Liver (tissue), 8 donors: ENCODE measurements at regions not wholly inside any gene's neighbourhood (a gene's known extent, or its start where the extent isn't known, plus 50 kb on each side); places are given as distances from the start of the nearest gene placed in this dataset.

Experiments used
- DNase-seq: peaks from one replicate; pipeline ENCODE4 v3.0.0-alpha.2; 2017; ENCODE audit warnings: low spot score
- H3K27ac ChIP-seq, 2 donors: one replicate each; pipeline ENCODE4 v1.7.0; 2013; ENCODE audit warnings: inconsistent platforms in 2 of 2, low read length in 2 of 2, control low read depth in 1 of 2, low read depth in 1 of 2, mild to moderate bottlenecking in 1 of 2
- H3K27me3 ChIP-seq, 4 donors: one replicate each; pipeline versions ENCODE4 v1.6.1 to v1.7.0; 2013; ENCODE audit warnings: low read length in 3 of 4, inconsistent platforms in 1 of 4, mild to moderate bottlenecking in 1 of 4, moderate library complexity in 1 of 4; ENCODE audit not compliant: control insufficient read depth in 4 of 4, insufficient read depth in 4 of 4
- H3K36me3 ChIP-seq, 4 donors: one replicate each; pipeline versions ENCODE4 v1.6.1 to v1.7.0; 2013; ENCODE audit warnings: low read length in 3 of 4, mild to moderate bottlenecking in 3 of 4, low read depth in 1 of 4, moderate library complexity in 1 of 4; ENCODE audit not compliant: control insufficient read depth in 4 of 4, insufficient read depth in 3 of 4
- H3K4me1 ChIP-seq, 4 donors: one replicate each; pipeline versions ENCODE4 v1.6.1 to v1.7.0; 2013; ENCODE audit warnings: low read length in 3 of 4, mild to moderate bottlenecking in 3 of 4, moderate library complexity in 1 of 4; ENCODE audit not compliant: control insufficient read depth in 4 of 4, insufficient read depth in 4 of 4
- H3K4me3 ChIP-seq, 3 donors: one replicate each; pipeline versions ENCODE4 v1.6.1 to v1.7.0; 2013; ENCODE audit warnings: low read length in 3 of 3, control low read depth in 1 of 3, low read depth in 1 of 3, mild to moderate bottlenecking in 1 of 3
- H3K9ac ChIP-seq, 2 donors: one replicate each; pipeline ENCODE4 v1.7.0; 2013; ENCODE audit warnings: low read length in 2 of 2, mild to moderate bottlenecking in 2 of 2, moderate library complexity in 2 of 2, control low read depth in 1 of 2, low read depth in 1 of 2
- H3K9me3 ChIP-seq, 4 donors: one replicate each; pipeline versions ENCODE4 v1.6.1 to v1.7.0; 2013; ENCODE audit warnings: low read length in 3 of 4; ENCODE audit not compliant: control insufficient read depth in 4 of 4
- ATF3 ChIP-seq: IDR thresholded peaks from 2 replicates; pipeline ENCODE4 v1.6.1; 2016; ENCODE audit warnings: antibody characterized with exemption
- CTCF ChIP-seq: fragments of 150-350 bp; IDR thresholded peaks from 2 replicates; pipeline ENCODE4 v1.5.1; 2017; ENCODE audit warnings: improper control_type of control experiment, low read depth, low read length; ENCODE audit not compliant: missing input control
- EGR1 ChIP-seq, 2 donors: IDR thresholded peaks; 2 replicates each; pipeline ENCODE4 v1.6.1; 2016 to 2018; ENCODE audit warnings: antibody characterized with exemption in 2 of 2, low read depth in 2 of 2
- FOXA1 ChIP-seq: IDR thresholded peaks from 2 replicates; pipeline ENCODE4 v1.6.1; 2016; ENCODE audit warnings: antibody characterized with exemption
- FOXA2 ChIP-seq: IDR thresholded peaks from 2 replicates; pipeline ENCODE4 v1.6.1; 2016; ENCODE audit warnings: antibody characterized with exemption
- GABPA ChIP-seq, 2 donors: IDR thresholded peaks in 1 of 2; conservative IDR thresholded peaks in 1 of 2; 2 replicates each; pipeline ENCODE4 v1.6.1; 2016; ENCODE audit warnings: antibody characterized with exemption in 2 of 2, mild to moderate bottlenecking in 1 of 2, moderate library complexity in 1 of 2
- HNF4A ChIP-seq, 2 donors: conservative IDR thresholded peaks; 2 replicates each; pipeline ENCODE4 v1.6.1; 2016; ENCODE audit warnings: antibody characterized with exemption in 2 of 2, mild to moderate bottlenecking in 2 of 2
- HNF4G ChIP-seq: IDR thresholded peaks from 2 replicates; pipeline ENCODE4 v1.6.1; 2016; ENCODE audit warnings: antibody characterized with exemption
- JUND ChIP-seq, 2 donors: IDR thresholded peaks; 2 replicates each; pipeline ENCODE4 v1.6.1; 2016; ENCODE audit warnings: antibody characterized with exemption in 2 of 2
- MAX ChIP-seq: IDR thresholded peaks from 2 replicates; pipeline ENCODE4 v1.6.1; 2016; ENCODE audit warnings: antibody characterized with exemption
- NR2F2 ChIP-seq: IDR thresholded peaks from 2 replicates; pipeline ENCODE4 v1.6.1; 2016; ENCODE audit warnings: antibody characterized with exemption
- RAD21 ChIP-seq, 2 donors: IDR thresholded peaks; 2 replicates each; pipeline ENCODE4 v1.6.1; 2016; ENCODE audit warnings: antibody characterized with exemption in 2 of 2, mild to moderate bottlenecking in 2 of 2
- REST ChIP-seq: IDR thresholded peaks from 2 replicates; pipeline ENCODE4 v1.6.1; 2016; ENCODE audit warnings: antibody characterized with exemption, mild to moderate bottlenecking
- RXRA ChIP-seq, 2 donors: IDR thresholded peaks; 2 replicates each; pipeline ENCODE4 v1.6.1; 2017 to 2018; ENCODE audit warnings: antibody characterized with exemption in 2 of 2, mild to moderate bottlenecking in 1 of 2
- SP1 ChIP-seq: IDR thresholded peaks from 2 replicates; pipeline ENCODE4 v1.6.1; 2018; ENCODE audit warnings: antibody characterized with exemption, mild to moderate bottlenecking
- TAF1 ChIP-seq: conservative IDR thresholded peaks from 2 replicates; pipeline ENCODE4 v1.6.1; 2016; ENCODE audit warnings: antibody characterized with exemption, mild to moderate bottlenecking
- YY1 ChIP-seq: IDR thresholded peaks from 2 replicates; pipeline ENCODE4 v1.6.1; 2016; ENCODE audit warnings: antibody characterized with exemption, mild to moderate bottlenecking
- ZBTB33 ChIP-seq: IDR thresholded peaks from 2 replicates; pipeline ENCODE4 v1.6.1; 2016; ENCODE audit warnings: antibody characterized with exemption
- WGBS: extraction: QIAGEN DNeasy Blood & Tissue Kit; methylation state at CpG from one replicate; pipeline ENCODE4 v1.1.7; 2013; 5-methylcytosine and 5-hydroxymethylcytosine counted together
- donor health status: healthy.
- donor health status: healthy.
- donor health status: healthy.
- donor health status: healthy.
- donor health status: healthy.

- no peaks in the 10 kb centered on the region for H3K4me1 ChIP-seq
- no peaks in the 10 kb centered on the region for H3K27me3 ChIP-seq
- 90% methylated on average over 3 of the region's 3 CpGs for WGBS
- no peak overlapping the region for H3K27ac ChIP-seq
- H3K4me3 ChIP-seq = no peak overlapping the region
- no peak for DNase-seq
- H3K9ac ChIP-seq = no peak overlapping the region
- no peaks in the 10 kb centered on the region for H3K36me3 ChIP-seq
- no peaks in the 10 kb centered on the region for H3K9me3 ChIP-seq
- no peak for TF ChIP-seq TAF1
- no peak for TF ChIP-seq NR2F2
- TF ChIP-seq SP1 = no peak
- TF ChIP-seq ZBTB33 = no peak
- no peak for TF ChIP-seq CTCF
- no peak for TF ChIP-seq JUND (IDR thresholded peaks at IDR 0.05)
- TF ChIP-seq MAX = no peak
- no peak for TF ChIP-seq HNF4A (conservative IDR thresholded peaks at IDR 0.05)
- no peak for TF ChIP-seq GABPA (IDR thresholded peaks at IDR 0.05 in 1 of 2, conservative IDR thresholded peaks at IDR 0.05 in 1 of 2)
- no peak for TF ChIP-seq REST
- TF ChIP-seq FOXA1 = no peak
- no peak for TF ChIP-seq RXRA (IDR thresholded peaks at IDR 0.05)
- TF ChIP-seq ATF3 = no peak
- no peak for TF ChIP-seq HNF4G
- no peak for TF ChIP-seq YY1
- no peak for TF ChIP-seq RAD21 (IDR thresholded peaks at IDR 0.05)
- TF ChIP-seq FOXA2 = no peak
- no peak for TF ChIP-seq EGR1 (IDR thresholded peaks at IDR 0.05; ENCODE audit: low read depth in 2 of 2)
Observed at GRCh38 chr2:60172801-60173200, 380.7 kb downstream of the BCL11A start.

GRCh38 chr2:60170272-60170671 lies 383.2 kb downstream of the BCL11A start:
- Histone ChIP-seq H3K27ac (no peak overlapping the region), H3K9ac (no peak overlapping the region), H3K4me1 (no peaks in the 10 kb centered on the region), H3K4me3 (no peak overlapping the region), H3K27me3 (no peaks in the 10 kb centered on the region), H3K9me3 (no peaks in the 10 kb centered on the region), H3K36me3 (no peaks in the 10 kb centered on the region)
- no peak for DNase-seq
- 92% methylated on average over 3 of the region's 3 CpGs for WGBS
- TF ChIP-seq GABPA (IDR thresholded peaks at IDR 0.05 in 1 of 2, conservative IDR thresholded peaks at IDR 0.05 in 1 of 2) (no peak), HNF4A (conservative IDR thresholded peaks at IDR 0.05) (no peak), EGR1 (IDR thresholded peaks at IDR 0.05; ENCODE audit: low read depth in 2 of 2) (no peak), HNF4G (no peak), FOXA2 (no peak), CTCF (no peak), NR2F2 (no peak), MAX (no peak), ZBTB33 (no peak), RAD21 (IDR thresholded peaks at IDR 0.05) (no peak), JUND (IDR thresholded peaks at IDR 0.05) (no peak)
